GM19239 (cell line): ENCODE measurements at regions not wholly inside any gene's neighbourhood (a gene's known extent, or its start where the extent isn't known, plus 50 kb on each side); places are given as distances from the start of the nearest gene placed in this dataset.

ENCODE experiments used
- DNase-seq: peaks from one replicate; pipeline ENCODE4 v3.0.0; 2011; ENCODE audit warnings: low spot score; ENCODE audit not compliant: insufficient read length
- FAIRE-seq: peaks from 2 replicates; lab custom pipeline; 2011; peaks lifted over from hg19 to GRCh38; lab: Jason Lieb, UNC

DNA sequence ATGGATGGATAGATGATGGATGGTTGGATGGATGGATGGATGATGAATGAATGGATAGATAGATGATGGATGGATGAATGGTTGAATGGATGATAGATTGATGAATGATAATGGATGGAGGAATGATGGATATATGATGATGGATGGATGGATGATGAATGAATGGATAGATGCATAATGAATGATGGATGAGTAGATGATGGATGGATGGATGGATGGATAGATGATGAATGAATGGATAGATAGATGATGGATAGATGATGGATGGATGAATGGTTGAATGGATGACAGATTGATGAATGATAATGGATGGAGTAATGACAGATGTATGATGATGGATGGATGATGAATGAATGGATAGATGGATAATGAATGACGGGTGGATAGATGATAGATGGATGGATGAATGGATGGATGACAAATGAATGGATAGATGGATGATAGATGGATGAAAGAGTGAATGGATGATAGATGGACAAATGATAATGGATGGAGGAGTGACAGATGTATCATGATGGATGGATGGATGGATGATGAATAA, 1466.5 kb downstream of the BRD1 start:
- no peak for FAIRE-seq
- DNase-seq, result no peak

DNA sequence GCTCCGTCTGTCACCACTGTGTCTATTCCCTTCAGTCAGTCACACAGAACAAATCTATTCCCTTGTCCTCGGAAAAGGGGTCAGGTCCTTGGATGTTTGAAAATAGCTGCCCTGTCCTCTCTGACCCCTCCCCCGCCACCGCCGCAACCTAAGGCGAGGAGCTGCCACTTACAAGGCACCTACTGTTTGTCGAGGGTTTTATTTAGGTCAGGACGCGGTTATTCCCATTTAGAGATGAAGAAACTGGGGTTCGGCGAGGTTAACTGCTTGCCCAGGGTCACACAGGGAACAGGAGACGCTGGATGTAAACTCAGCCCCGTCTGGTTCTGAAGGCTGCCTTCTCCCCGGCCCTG, 1468.1 kb downstream of the BRD1 start:
- DNase-seq (no peak), FAIRE-seq (no peak)

DNA sequence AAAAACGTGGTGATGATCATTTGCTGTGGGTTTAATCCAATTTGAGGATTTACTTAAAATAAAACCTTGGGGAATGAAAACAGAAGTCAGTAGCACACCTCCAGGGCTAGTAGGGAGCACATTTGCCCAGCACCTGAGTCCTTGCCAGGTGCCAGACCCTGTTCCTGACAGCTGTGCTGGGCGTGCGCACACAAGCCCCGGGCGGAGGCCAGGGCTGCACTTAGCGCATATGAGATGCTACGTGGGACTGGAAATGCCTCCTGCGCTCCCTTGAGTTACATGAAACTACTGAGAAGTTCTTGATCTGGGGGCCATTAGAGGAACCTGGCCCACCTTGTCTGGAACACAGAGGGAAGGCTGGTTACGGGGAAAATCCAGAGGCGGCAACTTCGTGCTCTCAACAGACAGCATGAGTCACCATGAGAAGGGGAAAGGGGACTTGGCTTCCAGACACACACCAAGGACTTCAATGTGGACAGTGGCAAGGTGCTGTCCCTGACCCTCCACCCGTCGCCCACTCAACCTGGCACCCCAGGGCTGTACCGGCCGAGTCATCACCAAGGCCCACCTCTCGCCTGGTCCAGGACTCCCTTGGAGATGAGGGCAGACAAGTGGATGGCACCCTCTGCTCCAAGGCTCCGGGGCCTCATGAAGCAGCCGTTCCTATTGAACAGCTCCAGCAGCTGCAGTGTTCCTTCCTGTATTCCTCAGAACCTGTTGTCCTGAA, 1468.6 kb downstream of the BRD1 start:
- DNase-seq, result no peak
- FAIRE-seq, result no peak

DNA sequence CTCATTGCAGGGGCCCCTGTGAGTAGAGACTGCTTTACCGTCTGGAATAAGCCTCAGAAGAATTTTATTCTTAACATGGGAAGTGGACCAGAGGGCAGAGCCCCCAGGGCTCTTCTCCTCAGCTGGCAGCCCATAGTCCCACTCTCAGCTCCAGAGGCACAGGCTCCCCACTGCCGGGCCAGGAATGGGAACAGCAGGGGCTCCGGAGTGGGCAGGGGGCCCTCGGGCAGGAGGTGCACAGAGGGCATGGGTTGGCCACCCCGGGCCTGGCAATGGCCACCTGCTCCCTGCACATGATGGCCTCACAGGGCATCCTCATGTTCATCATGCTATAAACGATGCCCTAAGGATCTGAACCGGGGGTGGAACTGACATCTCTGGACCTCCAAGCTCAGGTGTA, 1469.7 kb downstream of the BRD1 start:
- no peak for DNase-seq
- FAIRE-seq, result no peak

DNA sequence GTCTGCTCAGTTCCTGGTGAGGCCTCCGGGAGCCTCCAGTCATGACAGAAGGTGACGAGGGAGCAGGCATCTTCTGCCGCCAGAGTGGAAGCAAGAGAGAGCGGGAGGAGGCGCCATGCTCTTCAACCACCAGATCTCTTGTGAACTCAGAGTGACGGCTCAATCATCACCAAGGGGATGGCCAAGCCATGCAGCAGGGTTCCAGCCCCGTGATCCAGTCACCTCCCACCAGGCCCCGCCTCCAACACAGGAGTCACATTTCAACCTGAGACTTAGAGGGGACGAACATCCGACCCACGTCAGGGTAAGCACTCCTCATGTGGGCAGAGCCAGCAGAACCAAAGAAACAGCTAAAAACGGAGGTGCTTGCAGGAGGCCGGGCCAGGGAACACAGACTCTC, 1470.5 kb downstream of the BRD1 start:
- FAIRE-seq (no peak), DNase-seq (no peak)

DNA sequence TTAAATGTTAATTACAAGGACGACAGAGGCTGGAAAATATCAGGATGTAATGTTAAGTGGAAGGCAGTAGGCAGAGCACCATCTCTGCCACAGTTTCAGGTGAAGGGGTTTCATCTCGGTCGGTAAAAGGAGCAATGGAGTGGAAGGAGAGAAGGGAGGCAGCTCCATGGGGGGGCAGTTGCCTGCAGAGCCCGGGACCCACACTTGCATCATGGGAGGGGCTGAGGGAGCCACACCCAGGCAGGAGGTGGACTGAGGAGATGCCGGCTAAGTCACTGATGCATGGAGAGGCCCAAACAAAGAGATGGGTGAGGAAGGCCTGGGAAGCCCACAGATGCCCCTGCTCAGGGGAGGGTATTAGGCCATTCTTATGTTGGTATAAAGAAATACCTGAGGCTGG, 1470.9 kb downstream of the BRD1 start:
- no peak for DNase-seq
- FAIRE-seq, result no peak

DNA sequence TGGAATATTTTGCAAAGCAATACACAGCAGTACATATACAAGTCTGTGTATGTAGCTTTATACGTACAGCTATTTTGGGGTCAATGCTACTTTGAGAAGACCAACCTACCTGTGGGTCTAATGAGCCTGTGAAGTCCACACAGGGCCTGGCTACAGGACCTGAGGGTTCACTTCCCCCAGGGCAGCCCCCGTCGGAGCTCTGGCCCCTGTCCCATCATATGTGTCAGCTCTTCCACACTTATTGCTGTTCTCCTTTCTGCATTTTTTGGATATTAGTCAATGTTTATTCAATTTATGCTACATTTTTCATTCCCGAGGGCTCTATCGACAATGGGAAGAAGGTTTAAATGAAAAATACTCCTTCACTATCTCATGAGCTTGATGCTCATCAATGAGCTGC, 1473.6 kb downstream of the BRD1 start:
- DNase-seq, result no peak
- no peak for FAIRE-seq

DNA sequence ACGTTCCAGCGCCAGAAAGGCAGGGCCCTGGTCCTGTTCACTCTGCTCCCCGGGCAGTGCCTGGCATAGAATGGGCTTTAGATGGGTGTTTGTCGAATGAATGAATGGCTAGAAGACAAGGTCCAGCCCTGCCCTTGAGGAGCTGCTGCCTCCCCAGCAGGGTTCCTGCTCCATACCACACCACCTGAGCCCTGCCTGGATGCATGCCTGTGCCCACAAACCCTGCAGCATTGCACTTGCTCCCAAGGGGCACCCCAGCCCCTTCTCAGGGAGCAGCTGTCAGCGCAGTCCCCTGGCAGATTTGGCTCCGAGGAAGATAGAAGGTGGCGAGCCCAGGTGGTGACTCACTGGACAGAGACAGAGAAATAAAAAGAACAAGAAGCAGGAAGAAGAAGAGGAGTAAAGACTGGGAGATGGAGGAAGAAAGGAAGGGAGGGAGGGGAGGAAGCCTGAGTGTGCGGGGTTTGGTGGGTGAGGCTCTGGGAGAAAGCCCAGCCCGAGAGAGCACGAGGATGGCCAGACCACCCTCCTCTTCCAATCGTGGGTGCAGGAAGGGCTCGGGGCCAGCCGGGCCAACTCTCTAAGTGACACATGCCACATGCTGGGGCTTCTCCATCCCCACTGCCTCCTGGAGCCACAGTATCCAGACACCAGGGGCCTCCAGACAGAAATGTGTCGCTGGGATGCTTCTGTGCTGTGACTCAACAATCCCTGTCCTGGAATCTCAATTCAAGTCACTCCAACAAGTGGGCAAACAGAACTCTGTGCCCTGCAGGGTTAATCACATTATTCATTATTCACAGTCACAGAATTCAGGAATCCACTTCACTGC, 1474.3 kb downstream of the BRD1 start:
- FAIRE-seq (no peak), DNase-seq (no peak)

DNA sequence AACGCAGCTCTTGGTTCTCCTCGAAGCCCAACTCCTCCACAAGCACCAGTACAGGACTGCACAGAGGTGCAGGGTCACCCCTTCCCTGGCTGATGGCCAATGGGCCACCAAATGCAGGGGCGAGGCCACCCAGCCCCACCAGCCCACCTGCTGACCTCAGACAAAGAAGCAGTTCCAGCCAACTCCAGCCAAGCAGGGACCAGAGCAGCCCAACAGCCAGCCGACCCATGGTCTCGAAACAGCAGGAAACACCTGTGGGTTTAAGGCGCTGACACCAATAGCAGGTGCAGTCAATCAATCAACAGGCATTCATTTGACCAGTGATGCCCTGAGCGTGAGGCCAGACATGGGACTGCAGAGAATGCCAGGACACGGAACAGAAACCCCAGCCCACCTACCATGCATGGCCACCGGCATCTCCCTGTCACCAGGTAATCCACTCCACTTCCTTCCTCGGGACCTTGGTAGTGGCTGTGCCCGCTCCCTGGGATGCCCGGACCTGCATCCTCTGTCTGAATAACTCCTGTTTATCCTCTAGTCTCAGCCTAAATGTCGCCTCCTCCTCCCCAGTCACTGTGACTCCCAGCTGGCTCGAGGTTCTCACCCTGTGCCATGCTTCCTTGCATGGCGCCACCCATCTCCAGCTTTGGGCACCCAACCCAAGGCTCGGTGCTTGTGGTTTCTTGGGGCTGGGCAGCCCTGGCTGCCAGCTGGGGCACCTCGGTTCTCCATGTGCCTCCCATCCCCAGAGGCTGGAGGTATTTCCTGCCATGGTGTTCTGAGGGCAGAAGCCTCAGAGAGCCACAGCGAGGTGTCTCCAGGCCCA, 1475.4 kb downstream of the BRD1 start:
- DNase-seq (no peak), FAIRE-seq (no peak)

DNA sequence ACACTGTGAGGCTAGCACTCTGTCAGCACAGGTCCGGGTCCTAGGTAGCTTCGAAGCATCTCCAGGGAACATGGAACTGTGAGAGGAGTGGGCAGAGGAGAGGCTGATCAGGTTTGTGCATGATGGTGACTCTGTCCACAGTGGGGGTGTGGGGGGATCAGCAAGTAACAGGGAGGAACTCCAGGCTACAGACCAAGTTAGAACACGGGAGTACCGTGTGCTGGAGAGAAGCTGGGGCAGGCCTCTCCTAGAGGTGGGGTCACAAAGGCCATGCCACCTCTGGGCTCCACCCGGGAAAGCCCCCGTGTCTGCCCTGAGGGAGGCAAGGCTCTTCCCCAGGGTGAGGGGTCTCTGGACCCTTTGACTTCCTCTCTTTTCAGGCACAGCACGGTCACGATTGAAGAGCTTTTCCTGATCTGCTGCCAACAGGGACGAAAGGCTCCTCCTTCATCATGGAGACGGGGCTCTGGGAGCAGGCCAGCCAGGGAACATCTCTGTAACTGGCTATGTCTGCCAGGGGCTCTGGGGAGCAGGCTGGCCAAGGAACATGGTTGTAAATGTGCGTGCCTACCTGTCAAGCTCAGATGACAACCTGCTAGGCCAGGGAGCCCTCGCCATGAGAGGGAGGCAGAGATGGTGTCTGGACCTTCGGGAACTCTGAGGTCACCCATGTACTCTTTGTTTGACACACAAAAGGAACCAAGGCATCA, 1476.1 kb downstream of the BRD1 start:
- DNase-seq (no peak), FAIRE-seq (no peak)

DNA sequence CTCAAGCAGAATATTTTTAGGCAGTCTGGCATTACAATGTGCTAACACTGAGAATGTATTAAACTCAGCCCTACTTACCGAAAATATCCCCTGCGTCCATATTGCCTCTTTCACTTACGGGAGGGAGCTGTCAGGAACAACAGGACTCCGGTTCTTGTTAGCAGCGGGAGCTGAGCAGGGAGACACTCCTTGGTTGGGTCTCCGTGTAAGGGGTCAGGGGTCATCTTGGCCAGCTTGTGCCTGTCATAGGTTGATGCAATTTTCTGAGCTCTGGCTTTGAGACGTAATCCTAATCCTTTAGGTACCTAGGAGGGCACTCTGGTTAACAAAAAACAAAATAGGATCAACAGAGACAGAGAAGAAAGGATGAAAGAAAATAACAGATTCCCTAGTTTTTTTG, 1477.2 kb downstream of the BRD1 start:
- FAIRE-seq (no peak), DNase-seq (no peak)

DNA sequence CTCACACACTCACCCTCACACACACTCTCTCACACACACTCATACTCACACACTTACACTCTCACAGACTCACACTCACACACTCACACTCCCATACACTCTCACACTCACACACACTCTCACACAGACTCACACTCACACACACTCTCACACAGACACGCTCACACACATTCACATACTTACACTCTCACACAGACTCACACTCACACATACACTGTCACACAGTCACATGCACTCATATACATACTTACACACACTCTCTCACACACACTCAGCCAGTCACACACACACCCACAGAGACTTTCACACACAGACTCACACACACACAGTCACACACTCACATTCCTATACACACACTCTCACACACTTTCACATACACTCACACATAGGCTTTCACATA, 1478.8 kb downstream of the BRD1 start:
- FAIRE-seq (no peak), DNase-seq (no peak)

DNA sequence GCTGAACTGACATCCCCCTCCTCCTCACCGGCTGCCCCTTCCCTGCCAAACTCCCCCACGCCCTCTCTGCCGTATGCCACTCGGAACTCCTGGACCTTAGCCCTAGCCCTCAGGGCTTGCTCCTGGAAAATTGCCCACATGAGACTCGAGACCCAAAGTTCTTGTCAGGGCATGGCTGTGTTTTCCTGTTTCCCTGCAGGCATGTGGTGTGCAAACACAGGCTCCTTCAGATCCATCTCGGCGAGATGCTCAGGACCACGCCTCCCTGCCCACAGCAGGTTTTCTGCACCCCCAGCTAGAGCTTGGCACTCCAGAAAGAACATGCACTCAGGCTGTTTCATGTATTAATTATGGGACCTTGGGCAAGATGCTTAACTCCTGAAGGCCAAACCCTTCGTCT, 1480.4 kb downstream of the BRD1 start:
- DNase-seq, result no peak
- FAIRE-seq, result no peak

DNA sequence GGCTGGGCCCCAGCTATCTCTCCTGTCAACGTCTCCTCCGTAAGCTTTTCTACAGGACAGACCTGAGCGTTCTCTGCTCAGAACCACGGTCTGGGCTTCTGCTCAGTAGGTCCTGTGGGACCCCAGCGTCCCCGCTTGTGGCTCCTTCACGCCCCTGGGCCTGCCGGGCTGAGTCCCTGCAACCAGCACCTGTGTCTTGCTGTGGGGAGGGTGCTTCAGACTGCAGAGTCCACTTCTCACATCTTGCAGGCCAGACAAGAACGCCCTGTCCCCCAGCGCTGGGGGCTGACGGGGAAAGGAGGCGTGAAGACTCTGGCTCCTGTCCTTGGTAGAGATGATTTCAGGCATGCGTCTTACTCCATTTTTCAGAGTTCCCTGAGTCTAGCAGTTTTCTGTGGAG, 1480.8 kb downstream of the BRD1 start:
- FAIRE-seq (no peak), DNase-seq (no peak)

DNA sequence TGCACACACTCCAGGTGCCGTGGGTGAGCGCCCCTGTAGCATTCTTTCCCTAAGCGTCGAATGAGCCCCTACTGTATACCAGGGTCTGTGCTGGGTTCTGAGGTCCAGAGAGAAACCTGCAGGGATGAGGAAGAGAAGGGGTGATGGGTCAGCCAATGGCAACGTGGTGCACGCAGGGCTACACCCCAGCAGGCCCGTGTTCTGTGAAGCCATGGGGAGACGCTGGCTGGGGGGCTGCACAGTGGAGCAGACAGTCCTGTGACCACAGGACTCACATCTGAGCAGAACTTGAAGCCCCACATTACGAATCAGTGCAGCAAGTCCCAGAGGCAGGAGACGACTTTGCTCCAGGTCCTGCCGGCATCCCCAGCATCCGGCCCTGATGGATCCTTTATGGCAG, 1481.4 kb downstream of the BRD1 start:
- no peak for DNase-seq
- FAIRE-seq, result no peak

DNA sequence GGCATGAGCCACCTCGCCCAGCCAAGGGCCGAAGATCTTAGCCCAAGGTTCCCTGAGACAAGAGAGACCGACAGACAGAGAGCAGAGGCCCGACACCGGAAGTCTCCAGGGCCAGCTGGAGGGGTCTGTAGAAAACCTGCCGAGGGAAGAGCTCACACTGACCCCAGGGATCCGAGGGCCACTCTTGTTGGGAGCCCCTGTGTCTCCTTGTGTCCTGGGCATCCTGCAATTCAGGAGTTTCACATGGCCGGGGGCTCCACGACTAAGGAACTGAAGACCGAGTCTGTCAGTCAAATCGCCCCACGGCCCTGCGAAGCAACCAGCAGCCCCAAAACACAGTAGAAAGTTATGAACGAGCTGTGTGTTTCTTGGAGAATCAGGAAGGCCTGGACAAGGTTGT, 1482.0 kb downstream of the BRD1 start:
- no peak for DNase-seq
- no peak for FAIRE-seq

DNA sequence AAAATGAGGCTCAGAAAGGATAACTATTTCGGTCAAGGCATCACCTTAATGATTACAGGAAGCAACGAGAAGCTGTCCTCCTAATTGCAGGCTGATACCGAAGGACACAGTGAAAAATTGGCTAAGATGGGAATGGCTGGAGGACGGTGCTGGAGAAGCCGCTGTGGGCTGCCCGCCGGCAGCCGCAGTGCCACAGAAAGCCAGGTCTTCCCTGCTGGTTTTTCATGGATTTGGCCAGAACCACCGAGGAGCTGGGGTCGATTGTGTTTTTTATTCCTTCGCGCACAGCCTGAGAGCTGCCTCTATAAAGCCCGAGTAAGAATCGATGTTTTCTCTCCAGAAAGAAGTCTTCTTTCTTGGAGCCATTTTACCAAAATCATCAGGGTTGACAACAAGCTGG, 1484.2 kb downstream of the BRD1 start:
- DNase-seq (no peak), FAIRE-seq (no peak)

DNA sequence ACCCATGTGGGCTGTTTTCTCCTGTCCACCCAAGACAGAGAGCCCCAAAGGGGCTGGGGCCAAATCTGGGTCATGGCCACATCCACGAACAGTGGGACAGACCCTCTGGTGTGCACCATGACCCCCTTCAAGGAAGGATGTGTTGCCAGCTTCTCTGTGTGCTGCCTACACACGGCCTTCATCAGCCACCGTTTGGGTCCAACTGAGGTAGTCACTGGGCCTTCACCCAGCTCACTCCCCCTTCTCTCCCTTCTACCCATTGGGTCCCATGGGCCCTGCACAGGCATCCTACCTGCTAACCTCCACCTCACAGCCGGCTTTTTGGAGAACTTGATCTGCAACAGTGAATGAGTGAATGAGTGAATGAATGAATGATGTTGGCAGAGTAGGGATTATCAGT, 1484.9 kb downstream of the BRD1 start:
- no peak for FAIRE-seq
- no peak for DNase-seq

DNA sequence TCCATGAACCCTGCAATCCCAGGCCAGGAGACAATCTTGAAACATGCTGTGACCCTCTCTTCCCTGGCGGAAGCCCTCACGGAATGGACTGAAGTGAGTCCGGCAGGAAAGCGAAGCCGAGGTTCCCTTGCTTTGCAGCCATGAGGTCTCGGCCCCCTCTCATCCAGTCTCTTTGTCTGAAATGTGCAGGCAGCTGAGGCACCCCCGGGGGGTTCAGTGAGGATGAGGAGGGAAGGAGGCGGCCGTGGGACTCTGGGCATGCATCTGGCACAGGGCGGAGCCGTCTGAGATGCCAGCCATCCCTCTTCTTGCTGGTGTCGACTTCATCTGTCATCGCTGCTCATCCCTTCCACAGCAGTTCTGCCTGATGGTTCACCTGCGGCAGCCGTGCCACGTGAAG, 1485.7 kb downstream of the BRD1 start:
- FAIRE-seq, result no peak
- DNase-seq, result no peak
